Erythroblast (primary cell): ENCODE measurements at regions not wholly inside any gene's neighbourhood (a gene's known extent, or its start where the extent isn't known, plus 50 kb on each side); places are given as distances from the start of the nearest gene placed in this dataset.

ENCODE experiments used
- GATA1 ChIP-seq: IDR thresholded peaks from 2 replicates; pipeline ENCODE4 v1.6.1; 2011; ENCODE audit warnings: low read depth, mild to moderate bottlenecking, control low read depth, low read length, moderate library complexity
- POLR2A ChIP-seq: IDR thresholded peaks from 2 replicates; pipeline ENCODE4 v1.6.1; 2011; ENCODE audit warnings: mild to moderate bottlenecking, low read length

DNA sequence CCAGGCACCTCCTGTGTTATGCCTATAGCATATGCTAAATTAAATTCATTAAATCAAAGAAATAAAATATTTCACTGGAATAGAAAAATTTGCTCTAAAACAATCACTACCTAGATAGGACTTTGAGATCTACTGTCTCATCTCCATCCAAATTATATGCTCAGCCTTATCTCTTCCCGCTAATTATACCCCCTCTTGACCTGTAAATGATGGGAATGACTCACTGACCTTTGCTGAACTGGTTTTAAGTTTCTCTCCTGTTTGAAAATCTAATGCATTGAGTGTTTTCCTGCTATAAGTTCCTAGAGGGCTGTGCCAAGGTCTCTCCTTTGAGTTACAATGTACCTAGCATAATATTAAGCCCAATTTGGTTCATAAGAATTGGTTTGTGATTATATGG is 110.1 kb downstream of the BMP2 start:
- TF ChIP-seq POLR2A (no peak), GATA1 (no peak)
